ENCODE measurements at regions not wholly inside any gene's neighbourhood (a gene's known extent, or its start where the extent isn't known, plus 50 kb on each side); places are given as distances from the start of the nearest gene placed in this dataset.

GRCh38 chr5:2140501-2141175, 257.9 kb upstream of the IRX4 start:
- TF ChIP-seq CTCF (IDR thresholded peaks at IDR 0.05) (no peak), EZH2 (IDR thresholded peaks at IDR 0.05) (no peak), EZH2phosphoT487 (IDR thresholded peaks at IDR 0.05) (no peak)

Data from neural progenitor cell (in vitro differentiated cells).